ENCODE measurements at regions not wholly inside any gene's neighbourhood (a gene's known extent, or its start where the extent isn't known, plus 50 kb on each side); places are given as distances from the start of the nearest gene placed in this dataset.

DNA sequence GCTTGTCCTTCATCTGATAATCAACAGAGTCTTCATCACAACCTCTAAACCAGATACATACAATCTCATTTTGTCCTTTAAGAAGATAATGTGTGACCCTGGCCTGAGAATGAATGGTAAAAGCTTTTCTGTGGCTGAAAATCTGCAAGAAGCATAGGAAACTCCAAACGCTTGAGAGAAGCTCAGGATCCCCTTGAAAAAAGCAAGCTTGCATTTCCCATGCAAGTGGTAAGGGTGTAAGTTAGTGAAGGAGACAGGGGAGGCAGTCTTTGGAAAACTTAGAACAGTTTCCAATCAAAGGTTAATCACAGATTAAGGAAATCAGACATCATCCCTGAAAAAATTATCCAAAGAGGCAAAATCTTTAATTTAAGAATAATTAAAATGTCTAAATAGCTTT, 413.6 kb upstream of the SALL3 start:
- no peak overlapping the region for H3K4me3 ChIP-seq (ENCODE audit: low read length)
- no peak overlapping the region for H3K27ac ChIP-seq (ENCODE audit: low read length)
- no peaks in the 10 kb centered on the region; the same call in 1 of the 2 replicates for H3K4me1 ChIP-seq (ENCODE audit: control insufficient read depth, insufficient read depth, low read length)
- WGBS (ENCODE audit: insufficient coverage, insufficient read length), result no CpG with 5 or more reads among the region's 1 CpG
- H3K27me3 ChIP-seq (ENCODE audit: control insufficient read depth, insufficient read depth, low read length), result no peaks in the 10 kb centered on the region
- H3K9me3 ChIP-seq (ENCODE audit: control insufficient read depth, insufficient read depth, low read length), result no peaks in the 10 kb centered on the region
- no peak for DNase-seq (ENCODE audit: low read depth, low spot score)
- no peaks in the 10 kb centered on the region for H3K36me3 ChIP-seq (ENCODE audit: control insufficient read depth, insufficient read depth, low read length)

DNA sequence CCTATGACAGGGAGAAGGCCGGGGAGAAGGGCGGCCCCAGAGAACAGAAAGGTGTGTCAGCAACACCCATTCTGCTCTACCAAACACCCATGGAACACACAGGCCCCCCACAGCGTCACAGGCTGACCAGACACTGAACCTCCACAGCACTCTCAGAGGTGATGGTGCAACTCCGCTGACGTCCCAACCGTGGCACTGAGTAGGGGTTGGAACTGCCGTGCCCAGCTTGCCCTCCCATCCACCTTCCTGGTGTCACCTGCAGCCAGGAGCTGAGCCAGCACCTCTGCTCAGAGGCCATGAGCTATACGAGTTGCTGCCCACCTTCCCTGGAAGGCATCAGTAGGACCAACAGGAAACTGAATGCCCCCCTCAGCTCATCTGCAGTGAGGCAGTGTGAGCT, 412.9 kb upstream of the SALL3 start:
- Histone ChIP-seq H3K27ac (ENCODE audit: low read length) (no peak overlapping the region), H3K36me3 (ENCODE audit: control insufficient read depth, insufficient read depth, low read length) (no peaks in the 10 kb centered on the region), H3K4me3 (ENCODE audit: low read length) (no peak overlapping the region), H3K4me1 (ENCODE audit: control insufficient read depth, insufficient read depth, low read length) (no peaks in the 10 kb centered on the region; the same call in 1 of the 2 replicates), H3K27me3 (ENCODE audit: control insufficient read depth, insufficient read depth, low read length) (no peaks in the 10 kb centered on the region), H3K9me3 (ENCODE audit: control insufficient read depth, insufficient read depth, low read length) (no peaks in the 10 kb centered on the region)
- DNase-seq (ENCODE audit: low read depth, low spot score), result no peak
- WGBS (ENCODE audit: insufficient coverage, insufficient read length), result no CpG with 5 or more reads among the region's 8 CpGs

DNA sequence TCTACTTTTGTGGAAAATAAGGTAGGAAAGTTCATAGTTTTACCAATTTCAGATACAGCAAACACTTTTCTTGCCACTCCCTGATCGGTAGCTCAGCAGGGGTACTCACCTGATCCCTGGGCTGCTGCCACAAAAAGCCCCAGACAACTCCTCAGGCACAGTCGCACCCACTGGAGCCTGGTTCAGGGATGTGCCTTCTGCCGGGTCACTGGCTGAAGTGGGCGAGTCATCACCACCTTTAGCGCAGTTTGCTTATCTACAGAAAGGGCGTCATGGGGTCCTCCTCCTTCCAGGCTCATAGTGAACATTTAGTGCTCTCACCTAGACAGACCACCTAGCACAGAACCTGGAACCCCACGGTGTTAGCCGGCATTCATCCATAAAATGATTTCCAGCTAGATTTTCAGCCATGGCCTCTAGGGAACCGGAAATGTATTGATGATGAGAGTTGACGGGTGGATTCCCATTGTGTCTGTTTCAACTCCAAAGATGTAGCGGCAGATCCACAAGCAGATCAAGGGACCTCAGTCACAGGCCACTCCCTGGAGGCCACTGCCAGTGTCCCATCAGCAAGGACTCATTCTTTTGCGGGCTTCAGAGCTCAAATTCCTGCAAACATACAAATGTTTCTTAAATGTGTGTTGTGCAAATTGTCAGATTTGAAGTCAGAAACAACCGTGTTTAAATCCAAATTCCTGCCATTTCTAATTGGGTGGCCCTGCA, 408.4 kb upstream of the SALL3 start:
- no peak for DNase-seq (ENCODE audit: low read depth, low spot score)
- no peaks in the 10 kb centered on the region for H3K27me3 ChIP-seq (ENCODE audit: control insufficient read depth, insufficient read depth, low read length)
- H3K9me3 ChIP-seq (ENCODE audit: control insufficient read depth, insufficient read depth, low read length), result peaks cover 3% of the 10 kb centered on the region
- H3K27ac ChIP-seq (ENCODE audit: low read length), result no peak overlapping the region
- no peaks in the 10 kb centered on the region for H3K4me1 ChIP-seq (ENCODE audit: control insufficient read depth, insufficient read depth, low read length)
- no peaks in the 10 kb centered on the region for H3K36me3 ChIP-seq (ENCODE audit: control insufficient read depth, insufficient read depth, low read length)
- no CpG with 5 or more reads among the region's 13 CpGs for WGBS (ENCODE audit: insufficient coverage, insufficient read length)
- H3K4me3 ChIP-seq (ENCODE audit: low read length), result no peak overlapping the region

DNA sequence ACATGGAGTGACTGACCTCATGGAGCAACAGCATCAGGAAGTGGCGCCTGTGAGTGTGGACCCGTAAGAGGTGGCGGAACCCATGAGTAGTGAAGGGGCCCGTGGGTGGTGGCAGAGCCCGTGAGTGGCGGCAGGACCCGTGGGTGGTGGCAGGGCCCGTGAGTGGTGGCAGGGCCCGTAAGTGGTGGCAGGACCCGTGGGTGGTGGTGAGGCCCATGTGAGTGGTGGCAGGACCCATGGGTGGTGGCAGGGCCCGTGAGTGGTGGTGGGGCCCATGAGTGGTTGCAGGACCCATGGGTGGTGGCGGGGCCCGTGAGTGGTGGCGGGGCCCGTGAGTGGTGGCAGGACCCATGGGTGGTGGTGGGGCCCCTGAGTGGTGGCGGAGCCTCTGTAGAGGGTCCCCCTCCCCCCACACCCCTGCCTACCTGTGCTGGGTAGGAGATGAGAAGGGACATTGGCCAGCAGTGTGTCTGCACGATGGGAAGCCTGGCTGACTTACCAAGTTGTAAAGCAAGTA, 407.7 kb upstream of the SALL3 start:
- H3K36me3 ChIP-seq (ENCODE audit: control insufficient read depth, insufficient read depth, low read length), result no peaks in the 10 kb centered on the region
- WGBS (ENCODE audit: insufficient coverage, insufficient read length), result no CpG with 5 or more reads among the region's 17 CpGs

DNA sequence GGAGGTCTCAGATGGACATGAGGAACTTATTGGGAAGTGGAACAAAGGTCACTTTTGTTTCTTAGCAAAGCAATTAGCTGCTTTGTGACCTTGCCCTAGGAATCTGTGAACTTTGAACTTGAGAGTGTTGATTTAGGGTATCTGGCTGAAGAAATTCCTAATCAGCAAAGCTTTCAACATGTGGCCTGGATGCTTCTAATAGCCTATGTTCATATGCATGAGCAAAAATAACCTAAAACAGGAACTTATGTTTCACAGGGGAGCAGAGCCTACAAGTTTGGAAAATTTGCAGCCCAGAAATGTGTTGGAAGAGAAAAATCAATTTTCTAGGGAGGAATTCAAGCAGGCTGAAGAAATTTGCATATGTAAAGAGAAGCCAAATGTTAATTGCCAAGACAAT, 405.8 kb upstream of the SALL3 start:
- H3K4me1 ChIP-seq (ENCODE audit: control insufficient read depth, insufficient read depth, low read length), result no peaks in the 10 kb centered on the region
- H3K27ac ChIP-seq (ENCODE audit: low read length), result no peak overlapping the region
- H3K4me3 ChIP-seq (ENCODE audit: low read length), result no peak overlapping the region
- no peak for DNase-seq (ENCODE audit: low read depth, low spot score)
- H3K9me3 ChIP-seq (ENCODE audit: control insufficient read depth, insufficient read depth, low read length), result peaks cover 3% of the 10 kb centered on the region
- H3K36me3 ChIP-seq (ENCODE audit: control insufficient read depth, insufficient read depth, low read length), result no peaks in the 10 kb centered on the region
- H3K27me3 ChIP-seq (ENCODE audit: control insufficient read depth, insufficient read depth, low read length), result no peaks in the 10 kb centered on the region

More for the DNA sequence above, 407.7 kb upstream of the SALL3 start:
- H3K4me3 ChIP-seq (ENCODE audit: low read length), result no peak overlapping the region
- no peak overlapping the region for H3K27ac ChIP-seq (ENCODE audit: low read length)
- H3K27me3 ChIP-seq (ENCODE audit: control insufficient read depth, insufficient read depth, low read length), result no peaks in the 10 kb centered on the region
- no peaks in the 10 kb centered on the region for H3K4me1 ChIP-seq (ENCODE audit: control insufficient read depth, insufficient read depth, low read length)
- peaks cover 3% of the 10 kb centered on the region for H3K9me3 ChIP-seq (ENCODE audit: control insufficient read depth, insufficient read depth, low read length)
- no peak for DNase-seq (ENCODE audit: low read depth, low spot score)

DNA sequence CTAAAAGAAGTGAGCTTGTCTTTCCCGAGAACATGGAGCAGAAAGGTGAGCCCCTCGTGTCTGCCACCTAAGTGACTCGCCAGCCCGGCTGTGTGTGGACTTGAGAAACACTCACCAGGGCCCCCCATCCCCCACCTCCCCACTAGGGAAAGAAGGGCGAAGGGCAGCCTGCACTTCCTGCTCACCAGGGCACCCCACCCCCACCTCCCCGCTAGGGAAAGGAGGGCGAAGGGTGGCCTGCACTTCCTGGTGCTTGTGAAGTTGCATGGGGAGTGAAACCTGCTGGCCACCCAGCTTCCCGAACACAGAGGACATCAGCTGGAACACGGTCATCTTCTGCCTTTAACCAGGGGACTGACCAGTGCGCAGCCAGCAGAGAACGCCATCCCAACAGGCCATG, 402.7 kb upstream of the SALL3 start:
- no peak overlapping the region for H3K27ac ChIP-seq (ENCODE audit: low read length)
- H3K4me1 ChIP-seq (ENCODE audit: control insufficient read depth, insufficient read depth, low read length), result no peaks in the 10 kb centered on the region
- WGBS (ENCODE audit: insufficient coverage, insufficient read length), result no CpG with 5 or more reads among the region's 11 CpGs
- no peaks in the 10 kb centered on the region for H3K27me3 ChIP-seq (ENCODE audit: control insufficient read depth, insufficient read depth, low read length)
- no peak for DNase-seq (ENCODE audit: low read depth, low spot score)
- no peak overlapping the region for H3K4me3 ChIP-seq (ENCODE audit: low read length)
- peaks cover 3% of the 10 kb centered on the region for H3K9me3 ChIP-seq (ENCODE audit: control insufficient read depth, insufficient read depth, low read length)
- H3K36me3 ChIP-seq (ENCODE audit: control insufficient read depth, insufficient read depth, low read length), result no peaks in the 10 kb centered on the region

DNA sequence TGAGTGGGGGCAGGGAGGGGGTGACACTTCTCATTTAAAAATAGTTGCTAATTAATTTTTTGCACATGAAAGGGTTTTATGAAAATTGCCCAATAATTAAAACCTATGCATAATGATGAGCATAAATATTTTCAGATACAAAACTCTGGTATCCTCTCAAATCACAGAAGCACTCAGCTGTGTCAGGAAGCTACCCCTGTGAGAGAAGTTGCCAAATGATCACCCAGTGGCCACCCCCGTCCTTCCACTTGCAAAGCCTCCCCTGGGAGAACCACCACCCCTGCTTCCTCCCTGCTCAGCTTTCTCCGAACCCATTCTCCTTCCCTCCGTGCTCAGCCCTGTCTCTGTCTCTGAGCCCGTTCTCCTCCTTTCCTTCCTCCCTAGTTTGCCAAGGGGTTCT, 400.2 kb upstream of the SALL3 start:
- Histone ChIP-seq H3K4me1 (ENCODE audit: control insufficient read depth, insufficient read depth, low read length) (no peaks in the 10 kb centered on the region), H3K27me3 (ENCODE audit: control insufficient read depth, insufficient read depth, low read length) (no peaks in the 10 kb centered on the region), H3K4me3 (ENCODE audit: low read length) (no peak overlapping the region), H3K9me3 (ENCODE audit: control insufficient read depth, insufficient read depth, low read length) (no peaks in the 10 kb centered on the region; the same call in 1 of the 2 replicates), H3K36me3 (ENCODE audit: control insufficient read depth, insufficient read depth, low read length) (no peaks in the 10 kb centered on the region), H3K27ac (ENCODE audit: low read length) (no peak overlapping the region)
- WGBS (ENCODE audit: insufficient coverage, insufficient read length), result no CpG with 5 or more reads among the region's 4 CpGs
- DNase-seq (ENCODE audit: low read depth, low spot score), result no peak

DNA sequence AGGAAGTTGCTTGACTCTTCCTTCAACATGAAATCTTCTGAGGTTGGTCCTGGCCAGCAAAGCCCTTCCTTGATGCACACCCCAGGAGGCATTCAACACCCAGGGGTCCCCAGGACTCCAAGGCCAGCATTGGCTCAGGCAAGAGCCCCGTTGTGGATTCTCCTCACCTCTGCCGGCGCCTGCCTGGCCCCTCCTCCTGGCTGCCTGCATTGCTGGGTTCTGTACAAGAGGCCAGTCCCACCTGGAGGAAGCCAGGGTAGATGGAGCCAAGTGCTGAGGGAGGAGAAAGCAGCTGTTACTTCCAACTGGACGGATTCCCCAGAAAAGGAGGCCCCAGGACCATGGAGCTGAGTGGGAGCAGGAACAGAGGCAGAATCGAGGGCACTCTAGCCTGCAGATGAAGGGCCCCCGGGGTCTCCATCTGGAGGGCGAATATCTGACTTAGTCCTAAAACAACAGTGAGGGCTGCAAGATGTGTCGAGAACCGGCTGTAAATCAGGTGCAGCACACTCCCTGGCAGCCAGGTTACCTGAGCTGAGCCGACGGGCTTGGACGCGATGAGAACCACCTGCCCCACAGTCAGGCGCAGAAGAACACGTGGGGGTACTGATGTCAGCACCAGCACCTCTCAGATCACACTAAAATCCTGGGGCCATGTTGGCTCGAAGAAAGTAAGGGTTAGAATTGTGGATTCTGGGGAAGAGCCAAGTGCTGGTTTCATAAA, 399.6 kb upstream of the SALL3 start:
- H3K9me3 ChIP-seq (ENCODE audit: control insufficient read depth, insufficient read depth, low read length), result no peaks in the 10 kb centered on the region
- no peak for DNase-seq (ENCODE audit: low read depth, low spot score)
- WGBS (ENCODE audit: insufficient coverage, insufficient read length), result no CpG with 5 or more reads among the region's 16 CpGs
- no peak overlapping the region for H3K27ac ChIP-seq (ENCODE audit: low read length)
- no peak overlapping the region for H3K4me3 ChIP-seq (ENCODE audit: low read length)
- no peaks in the 10 kb centered on the region for H3K27me3 ChIP-seq (ENCODE audit: control insufficient read depth, insufficient read depth, low read length)
- H3K36me3 ChIP-seq (ENCODE audit: control insufficient read depth, insufficient read depth, low read length), result no peaks in the 10 kb centered on the region
- H3K4me1 ChIP-seq (ENCODE audit: control insufficient read depth, insufficient read depth, low read length), result no peaks in the 10 kb centered on the region

DNA sequence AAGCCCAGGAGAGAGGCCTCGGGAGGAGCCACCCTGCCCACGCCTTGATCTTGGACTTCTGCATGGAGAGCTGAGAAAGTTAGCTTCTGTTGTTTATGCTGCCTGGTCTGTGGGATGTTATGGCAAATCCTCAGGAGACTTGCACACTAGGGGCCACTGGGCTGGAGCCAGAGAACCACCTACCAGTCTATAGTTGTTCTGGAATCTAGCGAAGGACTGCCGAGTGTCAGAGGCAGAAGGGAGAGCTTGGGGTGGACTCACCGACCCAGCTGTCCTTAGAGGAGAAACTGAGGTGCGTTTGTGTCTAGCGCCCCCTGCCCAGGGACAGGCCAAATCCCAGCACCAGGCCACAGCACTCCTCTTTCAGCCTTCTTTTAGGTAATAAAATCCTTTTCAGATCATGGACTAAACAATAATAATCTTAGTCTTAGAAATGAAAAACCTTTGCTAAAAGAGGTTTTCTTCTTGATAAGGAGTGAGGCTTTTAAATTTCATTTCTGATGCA, 398.7 kb upstream of the SALL3 start:
- Histone ChIP-seq H3K27ac (ENCODE audit: low read length) (no peak overlapping the region), H3K4me3 (ENCODE audit: low read length) (no peak overlapping the region), H3K4me1 (ENCODE audit: control insufficient read depth, insufficient read depth, low read length) (no peaks in the 10 kb centered on the region), H3K27me3 (ENCODE audit: control insufficient read depth, insufficient read depth, low read length) (no peaks in the 10 kb centered on the region), H3K36me3 (ENCODE audit: control insufficient read depth, insufficient read depth, low read length) (no peaks in the 10 kb centered on the region), H3K9me3 (ENCODE audit: control insufficient read depth, insufficient read depth, low read length) (no peaks in the 10 kb centered on the region)
- WGBS (ENCODE audit: insufficient coverage, insufficient read length), result no CpG with 5 or more reads among the region's 7 CpGs
- DNase-seq (ENCODE audit: low read depth, low spot score), result no peak

DNA sequence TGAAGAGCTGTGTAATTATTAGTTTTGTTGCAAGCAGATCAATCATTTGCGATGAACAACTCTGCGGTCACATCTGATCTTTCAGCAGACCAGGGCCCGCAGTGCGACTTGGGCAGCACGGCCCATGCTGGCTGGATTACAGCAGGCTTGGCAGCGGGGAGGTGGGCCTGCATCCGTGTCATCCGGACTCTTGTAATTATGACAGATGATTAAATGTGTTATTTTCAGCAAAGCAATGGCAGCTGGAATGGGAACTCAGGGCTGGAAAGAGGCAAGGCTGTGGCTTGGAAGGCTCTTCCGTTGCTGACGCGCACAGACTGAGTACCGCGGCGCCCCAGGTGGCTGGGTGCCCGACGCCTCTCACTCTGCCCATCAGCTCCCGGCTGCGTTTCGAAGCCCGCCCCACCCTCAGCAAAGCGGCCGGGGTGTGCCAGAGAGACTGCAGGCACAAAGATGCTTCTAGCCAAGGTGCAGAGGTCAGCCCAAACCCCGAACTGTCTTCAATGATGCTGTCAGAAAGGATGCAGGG, 397.4 kb upstream of the SALL3 start:
- Histone ChIP-seq H3K9me3 (ENCODE audit: control insufficient read depth, insufficient read depth, low read length) (no peaks in the 10 kb centered on the region), H3K4me1 (ENCODE audit: control insufficient read depth, insufficient read depth, low read length) (no peaks in the 10 kb centered on the region), H3K36me3 (ENCODE audit: control insufficient read depth, insufficient read depth, low read length) (no peaks in the 10 kb centered on the region), H3K27ac (ENCODE audit: low read length) (no peak overlapping the region), H3K27me3 (ENCODE audit: control insufficient read depth, insufficient read depth, low read length) (no peaks in the 10 kb centered on the region), H3K4me3 (ENCODE audit: low read length) (no peak overlapping the region)
- no CpG with 5 or more reads among the region's 23 CpGs for WGBS (ENCODE audit: insufficient coverage, insufficient read length)
- DNase-seq (ENCODE audit: low read depth, low spot score), result no peak
